ENCODE measurements at regions not wholly inside any gene's neighbourhood (a gene's known extent, or its start where the extent isn't known, plus 50 kb on each side); places are given as distances from the start of the nearest gene placed in this dataset.

- no peaks in the 10 kb centered on the region for H4K20me1 ChIP-seq (ENCODE audit: insufficient read depth, low read length)
- no TSS peak for BruUV-seq (replicated peaks)
- intact Hi-C loops (cut with micrococcal nuclease; ENCODE audit: unreplicated experiment) = no loop called here
- H3K36me3 ChIP-seq (ENCODE audit: insufficient read depth, low read length) = no peaks in the 10 kb centered on the region
- POLR2A ChIA-PET = interaction anchor here (0.7 kb wide), 1 partner anchor 637 kb away, joined by 3 read pairs; no protein-coding TSS in a partner anchor
- H3K4me2 ChIP-seq (ENCODE audit: low read length) = no peak overlapping the region
- no peak for DNase-seq (ENCODE audit: low spot score)
- no peak overlapping the region for H3K27ac ChIP-seq (ENCODE audit: low read depth, low read length, poor library complexity, severe bottlenecking)
- no peak overlapping the region for H3K4me3 ChIP-seq (ENCODE audit: low read depth, low read length, poor library complexity, severe bottlenecking)
- no peaks in the 10 kb centered on the region for H3K9me3 ChIP-seq (ENCODE audit: low read length)
- H3K79me2 ChIP-seq (ENCODE audit: insufficient read depth, low read depth, low read length) = no peaks in the 10 kb centered on the region
- TF ChIP-seq, protein P1, sequence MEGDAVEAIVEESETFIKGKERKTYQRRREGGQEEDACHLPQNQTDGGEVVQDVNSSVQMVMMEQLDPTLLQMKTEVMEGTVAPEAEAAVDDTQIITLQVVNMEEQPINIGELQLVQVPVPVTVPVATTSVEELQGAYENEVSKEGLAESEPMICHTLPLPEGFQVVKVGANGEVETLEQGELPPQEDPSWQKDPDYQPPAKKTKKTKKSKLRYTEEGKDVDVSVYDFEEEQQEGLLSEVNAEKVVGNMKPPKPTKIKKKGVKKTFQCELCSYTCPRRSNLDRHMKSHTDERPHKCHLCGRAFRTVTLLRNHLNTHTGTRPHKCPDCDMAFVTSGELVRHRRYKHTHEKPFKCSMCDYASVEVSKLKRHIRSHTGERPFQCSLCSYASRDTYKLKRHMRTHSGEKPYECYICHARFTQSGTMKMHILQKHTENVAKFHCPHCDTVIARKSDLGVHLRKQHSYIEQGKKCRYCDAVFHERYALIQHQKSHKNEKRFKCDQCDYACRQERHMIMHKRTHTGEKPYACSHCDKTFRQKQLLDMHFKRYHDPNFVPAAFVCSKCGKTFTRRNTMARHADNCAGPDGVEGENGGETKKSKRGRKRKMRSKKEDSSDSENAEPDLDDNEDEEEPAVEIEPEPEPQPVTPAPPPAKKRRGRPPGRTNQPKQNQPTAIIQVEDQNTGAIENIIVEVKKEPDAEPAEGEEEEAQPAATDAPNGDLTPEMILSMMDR (conservative IDR thresholded peaks at IDR 0.05; ENCODE audit: low read length) = no peak
- TF ChIP-seq EZH2phosphoT487 (IDR thresholded peaks at IDR 0.05; ENCODE audit: borderline replicate concordance, low read depth, low read length) = no peak
- H3K9me2 ChIP-seq (ENCODE audit: insufficient read depth, low read length) = no peaks in the 10 kb centered on the region
- H3K4me1 ChIP-seq (ENCODE audit: insufficient read depth, low read length, poor library complexity, severe bottlenecking) = no peaks in the 10 kb centered on the region
- H2AFZ ChIP-seq (ENCODE audit: low read length) = no peak overlapping the region
- CTCF ChIA-PET (ENCODE audit: unreplicated experiment) = no interaction called here
These were observed 682.8 kb downstream of the INHBA start for GRCh38 chr7:41020056-41020455.

- no peaks in the 10 kb centered on the region for H3K9me2 ChIP-seq (ENCODE audit: insufficient read depth, low read length)
- H3K36me3 ChIP-seq (ENCODE audit: insufficient read depth, low read length) = no peaks in the 10 kb centered on the region
- H3K79me2 ChIP-seq (ENCODE audit: insufficient read depth, low read depth, low read length) = no peaks in the 10 kb centered on the region
- no peak overlapping the region for H3K4me2 ChIP-seq (ENCODE audit: low read length)
- no peak overlapping the region for H2AFZ ChIP-seq (ENCODE audit: low read length)
- BruUV-seq (replicated peaks) = no TSS peak
- POLR2A ChIA-PET = interaction anchor here (0.7 kb wide), 2 partner anchors 135 to 1371 kb away, joined by 3 read pairs; no protein-coding TSS in a partner anchor
- H3K4me1 ChIP-seq (ENCODE audit: insufficient read depth, low read length, poor library complexity, severe bottlenecking) = peaks cover 5% of the 10 kb centered on the region
- H3K4me3 ChIP-seq (ENCODE audit: low read depth, low read length, poor library complexity, severe bottlenecking) = no peak overlapping the region
- no peak for DNase-seq (ENCODE audit: low spot score)
- no peaks in the 10 kb centered on the region for H4K20me1 ChIP-seq (ENCODE audit: insufficient read depth, low read length)
- intact Hi-C loops (cut with micrococcal nuclease; ENCODE audit: unreplicated experiment) = no loop called here
- TF ChIP-seq, protein P1 (conservative IDR thresholded peaks at IDR 0.05; ENCODE audit: low read length) = no peak
- no peak for TF ChIP-seq EZH2phosphoT487 (IDR thresholded peaks at IDR 0.05; ENCODE audit: borderline replicate concordance, low read depth, low read length)
- CTCF ChIA-PET (ENCODE audit: unreplicated experiment) = no interaction called here
- no peak overlapping the region for H3K27ac ChIP-seq (ENCODE audit: low read depth, low read length, poor library complexity, severe bottlenecking)
- H3K9me3 ChIP-seq (ENCODE audit: low read length) = no peaks in the 10 kb centered on the region
These were observed 689.8 kb downstream of the INHBA start for GRCh38 chr7:41013117-41013516.

- POLR2A ChIA-PET = interaction anchor here (0.6 kb wide), 2 partner anchors 177 to 578 kb away, joined by 3 read pairs; no protein-coding TSS in a partner anchor
- Histone ChIP-seq H3K36me3 (ENCODE audit: insufficient read depth, low read length) (no peaks in the 10 kb centered on the region), H3K4me3 (ENCODE audit: low read depth, low read length, poor library complexity, severe bottlenecking) (no peak overlapping the region), H3K4me1 (ENCODE audit: insufficient read depth, low read length, poor library complexity, severe bottlenecking) (peaks cover 5% of the 10 kb centered on the region), H4K20me1 (ENCODE audit: insufficient read depth, low read length) (no peaks in the 10 kb centered on the region), H3K4me2 (ENCODE audit: low read length) (no peak overlapping the region), H3K9me2 (ENCODE audit: insufficient read depth, low read length) (no peaks in the 10 kb centered on the region), H3K27ac (ENCODE audit: low read depth, low read length, poor library complexity, severe bottlenecking) (no peak overlapping the region), H3K79me2 (ENCODE audit: insufficient read depth, low read depth, low read length) (no peaks in the 10 kb centered on the region), H3K9me3 (ENCODE audit: low read length) (no peaks in the 10 kb centered on the region), H2AFZ (ENCODE audit: low read length) (no peak overlapping the region)
- intact Hi-C loops (cut with micrococcal nuclease; ENCODE audit: unreplicated experiment) = no loop called here
- no TSS peak for BruUV-seq (replicated peaks)
- CTCF ChIA-PET (ENCODE audit: unreplicated experiment) = no interaction called here
- TF ChIP-seq EZH2phosphoT487 (IDR thresholded peaks at IDR 0.05; ENCODE audit: borderline replicate concordance, low read depth, low read length) = no peak
- TF ChIP-seq, protein P1 (conservative IDR thresholded peaks at IDR 0.05; ENCODE audit: low read length) = no peak
- no peak for DNase-seq (ENCODE audit: low spot score)
These were observed 690.8 kb downstream of the INHBA start for GRCh38 chr7:41012041-41012440.
